ENCODE measurements at regions not wholly inside any gene's neighbourhood (a gene's known extent, or its start where the extent isn't known, plus 50 kb on each side); places are given as distances from the start of the nearest gene placed in this dataset.

DNA sequence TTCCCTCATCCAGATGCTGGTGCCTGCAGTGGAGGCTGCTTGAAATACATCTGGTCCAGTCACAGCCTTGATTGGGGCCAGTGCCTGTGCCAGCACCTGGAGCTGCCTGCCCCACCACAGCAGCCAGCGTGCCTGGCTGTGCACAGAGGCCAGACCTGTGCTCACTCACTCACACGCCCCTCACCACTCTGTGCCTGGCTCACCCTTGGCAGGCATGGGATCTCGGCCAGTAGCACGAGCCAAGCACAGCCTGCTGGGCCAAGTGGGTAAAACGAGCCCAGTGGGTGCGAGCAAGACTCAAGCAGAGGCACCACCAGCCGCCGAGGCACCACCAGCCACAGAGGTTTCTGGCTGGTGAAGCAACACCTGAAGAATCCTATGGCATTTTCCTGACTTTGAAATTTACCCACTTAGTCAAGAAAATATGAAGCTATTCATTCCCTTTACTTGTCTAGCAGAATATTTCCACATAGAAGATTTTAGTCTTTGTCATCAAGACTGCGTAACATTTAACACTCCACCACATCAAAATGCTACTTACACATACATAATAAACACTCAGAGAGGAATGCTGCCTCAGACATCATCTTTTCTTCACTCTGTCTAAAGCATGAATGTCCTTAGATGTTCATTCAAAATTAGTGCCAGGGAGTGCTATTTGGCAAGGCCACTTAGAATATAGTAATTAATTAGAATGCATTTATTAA lies 424.3 kb upstream of the FAT3 start:
- Histone ChIP-seq H3K27me3 (ENCODE audit: control insufficient read depth, insufficient read depth, low read length) (no peaks in the 10 kb centered on the region), H3K9ac (ENCODE audit: low read depth, low read length) (no peak overlapping the region), H3K4me1 (ENCODE audit: control insufficient read depth, insufficient read depth, low read length) (peaks cover 10% of the 10 kb centered on the region), H3K4me3 (ENCODE audit: low read depth, low read length) (no peak overlapping the region), H3K9me3 (ENCODE audit: control insufficient read depth, insufficient read depth, low read length) (no peaks in the 10 kb centered on the region), H3K36me3 (ENCODE audit: control insufficient read depth, insufficient read depth, low read length) (no peaks in the 10 kb centered on the region)

DNA sequence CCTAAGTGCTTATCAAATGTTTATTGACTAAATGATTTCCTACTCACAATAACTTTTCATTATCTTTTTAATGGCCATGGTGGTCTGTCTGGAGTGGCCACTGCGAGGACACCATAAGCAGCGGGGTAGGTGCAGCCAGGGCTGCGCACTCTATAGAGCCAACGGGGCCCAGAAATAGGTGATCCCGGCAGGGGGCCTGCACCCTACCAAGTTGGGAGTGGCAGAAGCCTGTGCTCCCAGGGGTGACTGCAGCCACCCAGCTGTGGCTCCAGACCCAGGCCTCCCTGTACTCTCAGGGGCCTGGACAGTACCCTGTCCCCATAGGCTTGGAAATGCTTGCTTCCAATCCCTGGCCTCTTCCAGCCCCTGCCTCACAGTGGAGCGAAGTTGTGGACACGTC lies 426.4 kb upstream of the FAT3 start:
- H3K4me3 ChIP-seq (ENCODE audit: low read depth, low read length) = no peak overlapping the region
- H3K9me3 ChIP-seq (ENCODE audit: control insufficient read depth, insufficient read depth, low read length) = no peaks in the 10 kb centered on the region
- H3K4me1 ChIP-seq (ENCODE audit: control insufficient read depth, insufficient read depth, low read length) = peaks cover 6% of the 10 kb centered on the region
- no peaks in the 10 kb centered on the region for H3K27me3 ChIP-seq (ENCODE audit: control insufficient read depth, insufficient read depth, low read length)
- no peak overlapping the region for H3K9ac ChIP-seq (ENCODE audit: low read depth, low read length)
- no peaks in the 10 kb centered on the region for H3K36me3 ChIP-seq (ENCODE audit: control insufficient read depth, insufficient read depth, low read length)

DNA sequence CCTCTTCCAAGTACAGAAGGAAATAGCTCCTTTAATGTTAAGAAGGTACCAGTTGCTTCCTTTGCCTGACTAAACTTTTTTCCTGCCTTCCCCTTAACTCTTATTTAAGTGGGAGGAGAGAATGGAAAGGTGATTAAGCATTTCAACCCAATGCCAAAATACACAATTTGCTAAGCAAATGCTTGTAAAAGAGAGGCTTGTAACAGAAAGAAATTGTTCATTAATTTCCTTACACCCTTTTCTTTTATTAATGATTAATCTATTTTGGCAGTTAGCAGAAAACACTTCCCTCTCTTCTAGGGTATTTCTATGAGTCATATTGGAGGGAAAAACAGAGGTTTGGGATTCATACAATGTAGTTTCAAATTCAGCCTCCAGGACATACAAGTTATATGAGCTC lies 427.6 kb upstream of the FAT3 start:
- Histone ChIP-seq H3K36me3 (ENCODE audit: control insufficient read depth, insufficient read depth, low read length) (no peaks in the 10 kb centered on the region), H3K27me3 (ENCODE audit: control insufficient read depth, insufficient read depth, low read length) (no peaks in the 10 kb centered on the region), H3K9me3 (ENCODE audit: control insufficient read depth, insufficient read depth, low read length) (no peaks in the 10 kb centered on the region), H3K9ac (ENCODE audit: low read depth, low read length) (no peak overlapping the region), H3K4me1 (ENCODE audit: control insufficient read depth, insufficient read depth, low read length) (no peaks in the 10 kb centered on the region), H3K4me3 (ENCODE audit: low read depth, low read length) (no peak overlapping the region)

DNA sequence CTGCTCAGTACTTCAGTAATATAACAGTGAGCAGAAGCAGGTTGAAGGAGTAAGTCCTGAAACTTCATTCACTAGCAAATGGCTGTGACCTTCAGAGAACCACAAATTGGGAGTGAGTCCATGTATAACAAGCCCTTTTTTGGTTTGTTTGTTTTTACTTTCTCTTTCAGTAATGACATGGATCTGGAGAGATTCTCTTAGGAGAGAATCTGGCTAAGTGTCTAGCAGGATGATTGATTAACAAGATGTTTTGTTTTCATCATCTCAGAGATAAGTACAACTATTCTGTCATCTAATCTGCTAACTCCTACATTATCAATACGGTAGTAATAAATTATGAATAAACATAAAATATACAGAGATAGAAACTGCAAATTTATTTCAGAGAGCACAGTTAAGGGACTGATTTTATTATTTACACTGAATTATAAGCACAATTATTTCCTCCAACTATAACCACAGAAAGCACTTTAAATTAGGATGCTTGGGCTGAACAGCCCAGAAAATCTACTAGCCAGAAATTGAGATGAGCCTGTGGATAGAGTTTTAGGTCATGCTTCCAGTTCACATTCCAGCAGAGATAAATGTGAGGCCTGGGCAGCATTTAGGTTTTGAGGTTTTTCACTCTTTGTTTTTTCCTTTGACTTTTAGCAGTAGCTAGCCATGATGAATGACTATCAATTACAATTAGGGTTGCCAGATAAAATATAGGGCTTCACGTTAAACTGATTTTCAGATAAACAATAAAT lies 429.3 kb upstream of the FAT3 start:
- Histone ChIP-seq H3K4me1 (ENCODE audit: control insufficient read depth, insufficient read depth, low read length) (no peaks in the 10 kb centered on the region), H3K4me3 (ENCODE audit: low read depth, low read length) (no peak overlapping the region), H3K9me3 (ENCODE audit: control insufficient read depth, insufficient read depth, low read length) (no peaks in the 10 kb centered on the region), H3K36me3 (ENCODE audit: control insufficient read depth, insufficient read depth, low read length) (no peaks in the 10 kb centered on the region), H3K27me3 (ENCODE audit: control insufficient read depth, insufficient read depth, low read length) (no peaks in the 10 kb centered on the region), H3K9ac (ENCODE audit: low read depth, low read length) (no peak overlapping the region)

DNA sequence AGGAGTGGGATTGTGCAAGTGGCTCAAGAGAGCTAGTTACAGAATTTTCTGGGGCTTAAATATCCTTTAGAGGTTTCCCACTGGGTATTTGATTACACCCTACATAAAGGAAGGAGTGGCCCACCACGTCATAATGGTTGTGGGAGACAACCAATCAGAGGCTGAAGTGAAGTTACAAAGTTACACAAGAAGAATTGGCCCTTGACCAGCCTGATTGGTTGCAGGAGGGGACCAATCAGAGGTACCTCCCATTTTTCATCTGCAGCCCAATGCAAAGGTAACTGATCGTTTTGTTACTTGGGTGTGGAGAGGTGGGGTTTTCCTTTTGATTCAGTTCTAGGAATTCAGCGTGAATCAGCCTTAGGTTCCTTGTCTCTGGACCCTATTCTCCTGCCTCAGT lies 430.5 kb upstream of the FAT3 start:
- Histone ChIP-seq H3K9me3 (ENCODE audit: control insufficient read depth, insufficient read depth, low read length) (no peaks in the 10 kb centered on the region), H3K36me3 (ENCODE audit: control insufficient read depth, insufficient read depth, low read length) (no peaks in the 10 kb centered on the region), H3K4me3 (ENCODE audit: low read depth, low read length) (no peak overlapping the region), H3K9ac (ENCODE audit: low read depth, low read length) (no peak overlapping the region), H3K4me1 (ENCODE audit: control insufficient read depth, insufficient read depth, low read length) (no peaks in the 10 kb centered on the region), H3K27me3 (ENCODE audit: control insufficient read depth, insufficient read depth, low read length) (no peaks in the 10 kb centered on the region)

DNA sequence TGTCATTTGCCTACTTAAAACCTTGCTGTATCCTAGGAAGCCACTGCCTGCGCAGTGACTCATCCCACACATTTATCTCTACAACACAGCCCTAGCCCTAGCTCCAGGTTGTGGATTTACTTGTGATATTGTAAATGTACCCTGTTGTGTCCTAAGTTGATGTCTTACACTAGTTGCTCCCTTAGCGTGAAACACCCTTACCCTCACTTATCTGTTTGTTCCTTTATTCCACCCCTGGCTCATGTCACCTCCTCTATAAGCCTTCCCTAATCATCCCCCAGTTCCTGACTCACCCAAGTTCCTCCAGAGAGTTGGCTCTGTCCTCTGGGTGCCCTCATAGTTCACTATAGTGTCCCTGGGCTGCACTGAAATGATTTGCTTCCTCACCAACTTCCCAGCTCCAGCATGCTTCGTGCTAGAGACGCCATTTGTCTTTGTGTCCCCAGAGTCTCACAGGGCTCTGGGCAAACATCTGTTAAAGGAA lies 431.8 kb upstream of the FAT3 start:
- Histone ChIP-seq H3K4me3 (ENCODE audit: low read depth, low read length) (no peak overlapping the region), H3K27me3 (ENCODE audit: control insufficient read depth, insufficient read depth, low read length) (no peaks in the 10 kb centered on the region), H3K9me3 (ENCODE audit: control insufficient read depth, insufficient read depth, low read length) (no peaks in the 10 kb centered on the region), H3K9ac (ENCODE audit: low read depth, low read length) (no peak overlapping the region), H3K4me1 (ENCODE audit: control insufficient read depth, insufficient read depth, low read length) (no peaks in the 10 kb centered on the region), H3K36me3 (ENCODE audit: control insufficient read depth, insufficient read depth, low read length) (no peaks in the 10 kb centered on the region)

DNA sequence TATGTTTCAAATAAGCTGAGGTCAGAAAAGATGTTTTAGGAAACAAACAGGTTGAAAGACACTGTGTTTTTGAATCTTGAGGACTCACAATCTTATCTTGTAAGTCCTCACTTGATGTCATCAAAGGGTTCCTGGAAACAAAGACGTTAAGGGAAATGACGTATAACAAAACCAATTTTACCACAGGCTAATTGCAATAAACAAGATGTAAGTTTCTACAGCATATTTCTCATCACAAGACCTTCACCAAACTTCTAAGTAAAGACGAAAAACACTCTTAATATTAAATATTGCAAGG lies 433.5 kb upstream of the FAT3 start:
- H3K4me3 ChIP-seq (ENCODE audit: low read depth, low read length) = no peak overlapping the region

DNA sequence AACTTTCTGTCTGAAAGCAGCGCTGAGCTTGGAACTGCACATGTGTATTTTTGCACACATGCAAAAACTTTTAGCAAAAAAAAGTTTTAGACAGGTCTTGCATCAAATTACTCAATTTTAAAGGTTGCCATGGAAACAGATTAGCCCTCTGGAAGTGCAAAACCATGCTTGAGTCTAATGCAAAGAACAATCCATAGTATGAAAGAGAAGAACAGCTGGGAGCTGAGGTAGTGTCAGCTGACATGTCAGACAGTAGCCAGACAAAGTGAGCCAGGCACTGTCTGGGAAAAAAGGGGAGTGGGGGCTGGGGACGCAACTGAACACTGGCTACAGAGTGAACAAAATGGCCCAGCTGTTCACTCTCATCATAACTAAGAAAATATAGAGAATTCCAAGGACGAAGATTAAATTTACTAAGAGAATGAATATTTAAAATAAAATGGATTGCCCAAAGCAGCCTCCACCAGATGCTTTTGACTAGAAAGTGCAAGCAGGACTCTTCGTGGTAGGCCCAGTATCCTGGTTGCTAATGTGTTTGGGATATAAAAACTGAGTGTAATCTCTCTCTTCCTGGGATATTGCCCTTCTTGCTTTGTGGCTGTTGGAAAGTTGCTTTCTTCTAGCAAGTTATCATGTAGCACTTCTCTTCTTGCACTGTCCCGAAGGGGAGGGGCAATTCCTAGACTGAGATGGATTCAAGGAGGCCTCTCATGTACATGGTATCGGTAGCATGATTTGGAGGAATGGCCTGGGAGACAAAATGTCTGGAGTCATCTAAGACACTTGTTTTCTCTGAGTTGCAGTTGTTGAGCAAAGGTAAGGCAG lies 434.1 kb upstream of the FAT3 start:
- H3K4me3 ChIP-seq (ENCODE audit: low read depth, low read length) = no peak overlapping the region
- no peak overlapping the region for H3K9ac ChIP-seq (ENCODE audit: low read depth, low read length)
- no peaks in the 10 kb centered on the region for H3K27me3 ChIP-seq (ENCODE audit: control insufficient read depth, insufficient read depth, low read length)
- H3K9me3 ChIP-seq (ENCODE audit: control insufficient read depth, insufficient read depth, low read length) = no peaks in the 10 kb centered on the region
- H3K4me1 ChIP-seq (ENCODE audit: control insufficient read depth, insufficient read depth, low read length) = no peaks in the 10 kb centered on the region
- H3K36me3 ChIP-seq (ENCODE audit: control insufficient read depth, insufficient read depth, low read length) = no peaks in the 10 kb centered on the region

More for the DNA sequence above, 433.5 kb upstream of the FAT3 start:
- no peaks in the 10 kb centered on the region for H3K9me3 ChIP-seq (ENCODE audit: control insufficient read depth, insufficient read depth, low read length)
- no peaks in the 10 kb centered on the region for H3K27me3 ChIP-seq (ENCODE audit: control insufficient read depth, insufficient read depth, low read length)
- H3K4me1 ChIP-seq (ENCODE audit: control insufficient read depth, insufficient read depth, low read length) = no peaks in the 10 kb centered on the region
- H3K9ac ChIP-seq (ENCODE audit: low read depth, low read length) = no peak overlapping the region
- no peaks in the 10 kb centered on the region for H3K36me3 ChIP-seq (ENCODE audit: control insufficient read depth, insufficient read depth, low read length)

DNA sequence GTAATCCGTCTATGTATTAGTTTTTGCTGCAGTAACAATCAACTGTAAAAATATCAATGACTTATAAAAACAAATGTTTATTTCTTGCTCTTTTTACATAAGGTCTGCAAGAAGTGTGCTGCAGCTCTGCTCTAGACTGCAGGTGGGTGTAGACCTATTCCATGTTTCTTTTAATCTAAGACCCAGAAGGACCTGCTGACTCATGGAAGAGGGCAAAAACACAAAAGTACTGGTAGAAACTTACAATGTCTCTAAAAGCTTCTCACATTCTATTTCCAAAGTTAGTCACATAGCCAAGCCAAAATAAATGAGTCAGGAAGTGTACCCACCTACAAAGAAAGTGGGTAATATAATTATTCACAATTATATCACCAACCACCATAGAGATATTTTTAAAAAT lies 435.9 kb upstream of the FAT3 start:
- H3K9ac ChIP-seq (ENCODE audit: low read depth, low read length) = no peak overlapping the region
- H3K9me3 ChIP-seq (ENCODE audit: control insufficient read depth, insufficient read depth, low read length) = no peaks in the 10 kb centered on the region
- no peaks in the 10 kb centered on the region for H3K27me3 ChIP-seq (ENCODE audit: control insufficient read depth, insufficient read depth, low read length)
- no peak overlapping the region for H3K4me3 ChIP-seq (ENCODE audit: low read depth, low read length)
- H3K4me1 ChIP-seq (ENCODE audit: control insufficient read depth, insufficient read depth, low read length) = no peaks in the 10 kb centered on the region
- no peaks in the 10 kb centered on the region for H3K36me3 ChIP-seq (ENCODE audit: control insufficient read depth, insufficient read depth, low read length)

DNA sequence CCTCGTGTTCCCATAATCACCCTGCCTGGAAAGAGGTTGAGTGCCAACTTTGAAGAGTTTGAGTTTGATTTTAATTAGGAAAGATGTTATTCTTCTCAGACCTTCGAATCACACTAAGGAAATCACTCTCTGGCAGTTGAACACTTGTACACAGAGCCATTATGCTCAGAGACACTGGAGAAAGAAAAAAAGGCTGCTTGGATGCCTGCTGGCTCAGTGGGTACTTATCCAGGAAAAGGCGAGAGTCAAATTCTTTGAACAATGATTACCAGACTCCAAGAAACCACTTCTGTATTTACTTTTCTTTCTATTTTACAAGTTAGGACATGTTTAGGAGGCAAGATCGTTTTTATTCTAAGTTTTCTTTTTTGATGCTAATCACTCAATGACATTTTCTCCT lies 438.5 kb upstream of the FAT3 start:
- no peak overlapping the region for H3K9ac ChIP-seq (ENCODE audit: low read depth, low read length)
- no peaks in the 10 kb centered on the region for H3K4me1 ChIP-seq (ENCODE audit: control insufficient read depth, insufficient read depth, low read length)
- no peak overlapping the region for H3K4me3 ChIP-seq (ENCODE audit: low read depth, low read length)
- H3K36me3 ChIP-seq (ENCODE audit: control insufficient read depth, insufficient read depth, low read length) = no peaks in the 10 kb centered on the region
- H3K27me3 ChIP-seq (ENCODE audit: control insufficient read depth, insufficient read depth, low read length) = no peaks in the 10 kb centered on the region
- H3K9me3 ChIP-seq (ENCODE audit: control insufficient read depth, insufficient read depth, low read length) = no peaks in the 10 kb centered on the region

DNA sequence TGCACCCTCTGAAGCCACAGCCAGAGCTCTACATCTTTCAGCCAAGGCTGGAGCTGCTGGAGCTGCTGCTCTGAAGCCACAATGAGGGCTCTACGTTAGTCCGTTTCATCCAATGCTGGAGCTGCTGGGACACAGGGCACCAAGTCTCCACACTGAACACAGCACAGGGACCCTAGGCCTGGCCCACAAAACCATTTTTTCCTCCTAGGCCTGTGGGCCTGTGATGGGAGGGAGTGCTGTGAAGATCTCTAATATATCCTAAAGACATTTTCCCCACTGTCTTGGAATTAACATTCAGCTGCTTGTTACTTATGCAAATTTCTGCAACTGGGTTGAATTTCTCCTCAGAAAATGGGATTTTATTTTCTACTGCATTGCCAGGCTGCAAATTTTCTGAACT lies 441.4 kb upstream of the FAT3 start:
- Histone ChIP-seq H3K4me1 (ENCODE audit: control insufficient read depth, insufficient read depth, low read length) (no peaks in the 10 kb centered on the region), H3K9me3 (ENCODE audit: control insufficient read depth, insufficient read depth, low read length) (no peaks in the 10 kb centered on the region), H3K4me3 (ENCODE audit: low read depth, low read length) (no peak overlapping the region), H3K36me3 (ENCODE audit: control insufficient read depth, insufficient read depth, low read length) (no peaks in the 10 kb centered on the region), H3K27me3 (ENCODE audit: control insufficient read depth, insufficient read depth, low read length) (no peaks in the 10 kb centered on the region), H3K9ac (ENCODE audit: low read depth, low read length) (no peak overlapping the region)

DNA sequence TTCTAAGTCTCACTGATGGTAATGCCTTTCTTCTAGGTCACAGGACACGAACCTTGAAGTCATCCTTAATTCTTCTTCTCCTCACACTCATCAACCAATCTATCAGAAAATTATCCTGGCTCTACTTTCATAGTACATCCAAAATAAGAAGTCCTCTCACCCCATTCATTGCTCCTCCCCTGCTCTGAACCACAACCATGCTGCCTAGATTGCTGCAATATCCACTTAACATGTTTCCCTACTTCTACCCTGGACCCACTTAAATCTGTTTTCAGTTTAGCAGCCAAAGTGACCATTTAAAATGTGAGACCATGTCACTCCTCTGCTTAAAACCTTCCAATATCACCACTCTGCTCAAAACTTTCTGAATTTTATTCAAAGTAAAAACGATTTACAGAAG lies 445.9 kb upstream of the FAT3 start:
- Histone ChIP-seq H3K4me1 (ENCODE audit: control insufficient read depth, insufficient read depth, low read length) (no peaks in the 10 kb centered on the region), H3K9ac (ENCODE audit: low read depth, low read length) (no peak overlapping the region), H3K36me3 (ENCODE audit: control insufficient read depth, insufficient read depth, low read length) (no peaks in the 10 kb centered on the region), H3K9me3 (ENCODE audit: control insufficient read depth, insufficient read depth, low read length) (no peaks in the 10 kb centered on the region), H3K4me3 (ENCODE audit: low read depth, low read length) (no peak overlapping the region), H3K27me3 (ENCODE audit: control insufficient read depth, insufficient read depth, low read length) (no peaks in the 10 kb centered on the region)
